GM12878 (cell line): ENCODE measurements at regions not wholly inside any gene's neighbourhood (a gene's known extent, or its start where the extent isn't known, plus 50 kb on each side); places are given as distances from the start of the nearest gene placed in this dataset.

Experiments used
- BRCA1 ChIP-seq: IDR thresholded peaks from 2 replicates; pipeline ENCODE4 v1.6.1; 2011; ENCODE audit warnings: low read depth, low read length, improper control_type of control experiment
- RFX5 ChIP-seq: IDR thresholded peaks from 2 replicates; pipeline ENCODE4 v1.6.1; 2011; ENCODE audit warnings: low read depth, low read length, improper control_type of control experiment
- RUNX3 ChIP-seq: IDR thresholded peaks from 2 replicates; pipeline ENCODE4 v1.6.1; 2012; ENCODE audit warnings: low read length, inconsistent platforms
- TAF1 ChIP-seq: IDR thresholded peaks from 2 replicates; pipeline ENCODE4 v1.6.1; 2011; ENCODE audit warnings: mild to moderate bottlenecking, low read depth, low read length, borderline replicate concordance
- YY1 ChIP-seq: IDR thresholded peaks from 2 replicates; pipeline ENCODE4 v1.6.1; 2011; ENCODE audit warnings: low read depth, mild to moderate bottlenecking, low read length
- TF ChIP-seq, protein P1 (sequence below), 3 experiments: IDR thresholded peaks in 2 of 3; conservative IDR thresholded peaks in 1 of 3; 2 replicates each; pipeline ENCODE4 v1.5.1; 2011; ENCODE audit warnings: low read depth in 3 of 3, low read length in 3 of 3, mild to moderate bottlenecking in 3 of 3, control low read depth in 2 of 3, moderate library complexity in 2 of 3, inconsistent platforms in 1 of 3, mixed read lengths in 1 of 3; ENCODE audit not compliant: control insufficient read depth in 2 of 3, insufficient read depth in 1 of 3; ENCODE audit errors: extremely low read depth in 1 of 3

DNA sequence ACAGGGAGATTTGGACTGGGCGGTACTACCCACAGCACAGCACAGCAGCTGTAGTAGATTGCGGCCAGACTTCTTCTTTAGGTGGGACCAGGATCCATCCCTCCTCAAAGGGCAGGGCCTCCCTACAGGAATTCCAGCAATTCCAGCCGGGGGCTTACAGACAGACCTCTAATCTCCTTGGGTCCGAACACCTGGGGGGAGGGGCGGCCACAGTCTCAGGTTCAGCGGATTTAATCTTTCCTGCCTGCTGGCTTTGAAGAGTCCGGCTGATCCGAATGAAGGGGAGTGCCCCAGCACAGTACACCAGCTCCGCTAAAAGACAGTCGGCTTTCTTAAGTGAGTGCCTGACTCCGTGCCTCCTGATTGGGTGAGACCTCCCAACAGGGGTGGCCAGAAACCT, 1708.5 kb downstream of the BRINP3 start:
- TF ChIP-seq YY1: no peak
- TF ChIP-seq RUNX3: no peak
- no peak for TF ChIP-seq RFX5
- TF ChIP-seq BRCA1: no peak
- no peak for TF ChIP-seq TAF1
- TF ChIP-seq, protein P1, sequence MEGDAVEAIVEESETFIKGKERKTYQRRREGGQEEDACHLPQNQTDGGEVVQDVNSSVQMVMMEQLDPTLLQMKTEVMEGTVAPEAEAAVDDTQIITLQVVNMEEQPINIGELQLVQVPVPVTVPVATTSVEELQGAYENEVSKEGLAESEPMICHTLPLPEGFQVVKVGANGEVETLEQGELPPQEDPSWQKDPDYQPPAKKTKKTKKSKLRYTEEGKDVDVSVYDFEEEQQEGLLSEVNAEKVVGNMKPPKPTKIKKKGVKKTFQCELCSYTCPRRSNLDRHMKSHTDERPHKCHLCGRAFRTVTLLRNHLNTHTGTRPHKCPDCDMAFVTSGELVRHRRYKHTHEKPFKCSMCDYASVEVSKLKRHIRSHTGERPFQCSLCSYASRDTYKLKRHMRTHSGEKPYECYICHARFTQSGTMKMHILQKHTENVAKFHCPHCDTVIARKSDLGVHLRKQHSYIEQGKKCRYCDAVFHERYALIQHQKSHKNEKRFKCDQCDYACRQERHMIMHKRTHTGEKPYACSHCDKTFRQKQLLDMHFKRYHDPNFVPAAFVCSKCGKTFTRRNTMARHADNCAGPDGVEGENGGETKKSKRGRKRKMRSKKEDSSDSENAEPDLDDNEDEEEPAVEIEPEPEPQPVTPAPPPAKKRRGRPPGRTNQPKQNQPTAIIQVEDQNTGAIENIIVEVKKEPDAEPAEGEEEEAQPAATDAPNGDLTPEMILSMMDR (IDR thresholded peaks at IDR 0.05 in 2 of 3, conservative IDR thresholded peaks at IDR 0.05 in 1 of 3; ENCODE audit: control insufficient read depth in 2 of 3, extremely low read depth in 1 of 3, insufficient read depth in 1 of 3, low read depth in 3 of 3, low read length in 3 of 3): no peak
